Calu3 (cell line): ENCODE measurements at regions not wholly inside any gene's neighbourhood (a gene's known extent, or its start where the extent isn't known, plus 50 kb on each side); places are given as distances from the start of the nearest gene placed in this dataset.

ENCODE experiments used
- BruUV-seq: library from RNA; stranded (reverse); fragments of 400-500 nt; replicated peaks from 2 replicates; lab custom pipeline; 2021; lab: Mats Ljungman, UMichigan
- CTCF ChIA-PET: fragments of 300-600 bp; sonication (Branson Sonifier 250); formaldehyde crosslinking; loops from one replicate; lab custom pipeline; 2022; ENCODE audit warnings: antibody characterized with exemption; lab: Charles Lee
- DNase-seq: peaks from one replicate; pipeline ENCODE4 v3.0.0; 2022
- H3K27ac Mint-ChIP-seq: one replicate; pipeline ENCODE4 v1.8.0; 2022; ENCODE audit warnings: mixed read lengths; ENCODE audit not compliant: unreplicated experiment
- H3K27me3 Mint-ChIP-seq: one replicate; pipeline ENCODE4 v1.8.0; 2022; ENCODE audit warnings: mixed read lengths; ENCODE audit not compliant: unreplicated experiment
- H3K36me3 Mint-ChIP-seq: one replicate; pipeline ENCODE4 v1.8.0; 2022; ENCODE audit warnings: mild to moderate bottlenecking, moderate library complexity, mixed read lengths; ENCODE audit not compliant: insufficient read depth, unreplicated experiment
- H3K4me1 Mint-ChIP-seq: one replicate; pipeline ENCODE4 v1.8.0; 2022; ENCODE audit warnings: mild to moderate bottlenecking, low read depth, mixed read lengths; ENCODE audit not compliant: unreplicated experiment
- H3K4me3 Mint-ChIP-seq: one replicate; pipeline ENCODE4 v1.8.0; 2022; ENCODE audit warnings: mild to moderate bottlenecking, low read depth, moderate library complexity, mixed read lengths; ENCODE audit not compliant: unreplicated experiment
- H3K9me3 Mint-ChIP-seq: one replicate; pipeline ENCODE4 v1.8.0; 2022; ENCODE audit warnings: low read depth, mixed read lengths; ENCODE audit not compliant: unreplicated experiment
- CTCF ChIP-seq: fragments of 200-600 bp; IDR thresholded peaks from one replicate; pipeline ENCODE4 v1.8.0; 2022; ENCODE audit warnings: antibody characterized with exemption; ENCODE audit not compliant: unreplicated experiment
- intact Hi-C: fragments of 100-400 bp; cut with micrococcal nuclease; formaldehyde crosslinking; loops from one replicate; pipeline ENCODE4 v1.10.0; 2022; ENCODE audit not compliant: unreplicated experiment

GRCh38 chr18:4640349-4641012, 185.4 kb upstream of the DLGAP1 start:
- TF ChIP-seq CTCF: no peak
- BruUV-seq: no TSS peak
- no peak for DNase-seq
- H3K36me3 Mint-ChIP-seq: no peaks in the 10 kb centered on the region
- no peak overlapping the region for H3K4me3 Mint-ChIP-seq
- no peak overlapping the region for H3K27ac Mint-ChIP-seq
- no peaks in the 10 kb centered on the region for H3K27me3 Mint-ChIP-seq
- H3K9me3 Mint-ChIP-seq: no peaks in the 10 kb centered on the region
- H3K4me1 Mint-ChIP-seq: peaks cover 11% of the 10 kb centered on the region
- CTCF ChIA-PET: interaction anchor here (0.6 kb wide), 1 partner anchor 20 kb away, joined by 5 read pairs; no protein-coding TSS in a partner anchor
- intact Hi-C loops: no loop called here

- DNase-seq: no peak
- H3K36me3 Mint-ChIP-seq: no peaks in the 10 kb centered on the region
- H3K9me3 Mint-ChIP-seq: no peaks in the 10 kb centered on the region
- no peak overlapping the region for H3K27ac Mint-ChIP-seq
- no TSS peak for BruUV-seq
- TF ChIP-seq CTCF: no peak
- H3K4me1 Mint-ChIP-seq: peaks cover 11% of the 10 kb centered on the region
- H3K27me3 Mint-ChIP-seq: no peaks in the 10 kb centered on the region
- CTCF ChIA-PET: interaction anchor here (0.6 kb wide), 1 partner anchor 19 kb away, joined by 5 read pairs; no protein-coding TSS in a partner anchor
- intact Hi-C loops: no loop called here
- no peak overlapping the region for H3K4me3 Mint-ChIP-seq
These were observed 184.7 kb upstream of the DLGAP1 start for GRCh38 chr18:4639628-4640310.

- Mint-ChIP-seq H3K36me3 (no peaks in the 10 kb centered on the region), H3K27ac (no peak overlapping the region)
- CTCF ChIA-PET: no interaction called here
These were observed 183.6 kb upstream of the DLGAP1 start for GRCh38 chr18:4638680-4639079.

GRCh38 chr18:4637876-4638275, 182.8 kb upstream of the DLGAP1 start:
- Mint-ChIP-seq H3K9me3 (no peaks in the 10 kb centered on the region), H3K27me3 (no peaks in the 10 kb centered on the region), H3K4me3 (no peak overlapping the region), H3K36me3 (no peaks in the 10 kb centered on the region), H3K4me1 (peaks cover 13% of the 10 kb centered on the region), H3K27ac (no peak overlapping the region)
- no peak for TF ChIP-seq CTCF
- no TSS peak for BruUV-seq
- no peak for DNase-seq
- CTCF ChIA-PET: no interaction called here
- intact Hi-C loops: no loop called here

More at GRCh38 chr18:4638680-4639079, 183.6 kb upstream of the DLGAP1 start:
- BruUV-seq: no TSS peak
- no peak for TF ChIP-seq CTCF
- intact Hi-C loops: no loop called here
- no peak for DNase-seq
- peaks cover 11% of the 10 kb centered on the region for H3K4me1 Mint-ChIP-seq
- H3K27me3 Mint-ChIP-seq: no peaks in the 10 kb centered on the region
- H3K9me3 Mint-ChIP-seq: no peaks in the 10 kb centered on the region
- H3K4me3 Mint-ChIP-seq: no peak overlapping the region
